ENCODE measurements at regions not wholly inside any gene's neighbourhood (a gene's known extent, or its start where the extent isn't known, plus 50 kb on each side); places are given as distances from the start of the nearest gene placed in this dataset.

- H3K27me3 Mint-ChIP-seq (ENCODE audit: low read depth) = peaks cover 21% of the 10 kb centered on the region
- no peaks in the 10 kb centered on the region for H3K9me3 Mint-ChIP-seq
- peaks cover 42% of the 10 kb centered on the region for H3K4me1 Mint-ChIP-seq
These were observed 427.2 kb downstream of the OCA2 start for GRCh38 chr15:27671819-27672437.

GRCh38 chr15:27670486-27671209 is 428.5 kb downstream of the OCA2 start:
- Mint-ChIP-seq H3K36me3 (ENCODE audit: low read depth) (no peaks in the 10 kb centered on the region), H3K27ac (peak overlapping the region; percentile 74 to 95 (median 84))

More at GRCh38 chr15:27671819-27672437, 427.2 kb downstream of the OCA2 start:
- TF ChIP-seq CTCF (IDR thresholded peaks at IDR 0.05; ENCODE audit: unreplicated experiment in 3 of 3) = no peak
- H3K4me3 Mint-ChIP-seq = peak overlapping the region in 2 of 3 experiments; percentile 9 to 51
- peak overlapping the region; percentile 20 to 62 (median 56) for H3K27ac Mint-ChIP-seq
- no peaks in the 10 kb centered on the region for H3K36me3 Mint-ChIP-seq (ENCODE audit: low read depth)

GRCh38 chr15:27669641-27670040 is 429.5 kb downstream of the OCA2 start:
- Mint-ChIP-seq H3K9me3 (no peaks in the 10 kb centered on the region), H3K27ac (peak overlapping the region; percentile 74 to 95 (median 84)), H3K4me1 (peaks cover 52% of the 10 kb centered on the region), H3K4me3 (no peak overlapping the region), H3K27me3 (ENCODE audit: low read depth) (peaks cover 21% of the 10 kb centered on the region), H3K36me3 (ENCODE audit: low read depth) (no peaks in the 10 kb centered on the region)
- TF ChIP-seq CTCF (IDR thresholded peaks at IDR 0.05; ENCODE audit: unreplicated experiment in 3 of 3) = no peak

More at GRCh38 chr15:27670486-27671209, 428.5 kb downstream of the OCA2 start:
- Mint-ChIP-seq H3K4me3 (peak overlapping the region in 2 of 3 experiments; percentile 4 to 58), H3K27me3 (ENCODE audit: low read depth) (peaks cover 21% of the 10 kb centered on the region), H3K4me1 (peaks cover 44% of the 10 kb centered on the region), H3K9me3 (no peaks in the 10 kb centered on the region)
- TF ChIP-seq CTCF (IDR thresholded peaks at IDR 0.05; ENCODE audit: unreplicated experiment in 3 of 3) = no peak

- peaks cover 60% of the 10 kb centered on the region for H3K4me1 Mint-ChIP-seq
- H3K27me3 Mint-ChIP-seq (ENCODE audit: low read depth) = peaks cover 21% of the 10 kb centered on the region
- H3K27ac Mint-ChIP-seq = no peak overlapping the region
- no peaks in the 10 kb centered on the region for H3K36me3 Mint-ChIP-seq (ENCODE audit: low read depth)
- TF ChIP-seq CTCF (IDR thresholded peaks at IDR 0.05; ENCODE audit: unreplicated experiment in 3 of 3) = no peak
- H3K9me3 Mint-ChIP-seq = no peaks in the 10 kb centered on the region
- H3K4me3 Mint-ChIP-seq = no peak overlapping the region
These were observed 430.5 kb downstream of the OCA2 start for GRCh38 chr15:27668471-27669220.

GRCh38 chr15:27665002-27665401 is 434.1 kb downstream of the OCA2 start:
- Mint-ChIP-seq H3K4me3 (no peak overlapping the region), H3K36me3 (ENCODE audit: low read depth) (no peaks in the 10 kb centered on the region), H3K27me3 (ENCODE audit: low read depth) (peaks cover 7% of the 10 kb centered on the region), H3K27ac (peak overlapping the region in 2 of 3 experiments; percentile 59 to 69), H3K9me3 (peaks cover 13% of the 10 kb centered on the region), H3K4me1 (peaks cover 47% of the 10 kb centered on the region)
- TF ChIP-seq CTCF (IDR thresholded peaks at IDR 0.05; ENCODE audit: unreplicated experiment in 3 of 3) = no peak

Measured in nephron (organoid).